ENCODE measurements at regions not wholly inside any gene's neighbourhood (a gene's known extent, or its start where the extent isn't known, plus 50 kb on each side); places are given as distances from the start of the nearest gene placed in this dataset.

- TF ChIP-seq CTCF (IDR thresholded peaks at IDR 0.05; ENCODE audit: insufficient read depth, missing control alignments), result no peak
- no peak for DNase-seq (ENCODE audit: insufficient read length, low spot score)
- no peak for FAIRE-seq
These were observed 481.1 kb downstream of the MIAT start for GRCh38 chr22:27138471-27138870.

DNA sequence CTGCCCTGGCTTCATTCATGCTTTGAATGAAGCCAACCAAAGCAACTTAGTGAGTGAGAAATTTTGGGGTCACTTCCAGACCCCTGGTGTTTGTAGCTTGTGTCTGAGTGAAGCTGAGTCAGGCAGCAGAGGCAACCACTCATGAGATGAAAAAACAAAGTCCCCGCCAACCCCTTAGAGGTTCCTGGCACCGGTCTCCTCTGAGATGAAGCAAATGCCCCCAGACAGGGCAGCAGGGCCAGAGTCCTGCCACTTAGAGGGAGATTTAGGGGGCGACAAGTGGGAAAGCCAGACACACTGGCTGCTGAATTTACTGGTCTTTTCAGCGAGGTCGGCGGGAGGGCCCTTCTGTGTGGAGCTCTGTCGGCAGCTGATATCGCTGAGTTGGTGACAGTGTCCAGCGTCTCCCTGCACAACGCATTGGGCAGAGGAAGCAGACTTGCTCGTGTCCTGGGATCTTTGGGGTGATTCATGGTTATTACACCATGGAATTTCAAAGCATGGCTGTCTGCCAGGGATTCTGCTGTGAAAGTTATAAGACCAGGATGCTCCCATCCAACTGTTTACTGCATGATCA lies 482.6 kb downstream of the MIAT start:
- FAIRE-seq, result no peak
- DNase-seq (ENCODE audit: insufficient read length, low spot score), result no peak
- TF ChIP-seq CTCF (IDR thresholded peaks at IDR 0.05; ENCODE audit: insufficient read depth, missing control alignments), result no peak

DNA sequence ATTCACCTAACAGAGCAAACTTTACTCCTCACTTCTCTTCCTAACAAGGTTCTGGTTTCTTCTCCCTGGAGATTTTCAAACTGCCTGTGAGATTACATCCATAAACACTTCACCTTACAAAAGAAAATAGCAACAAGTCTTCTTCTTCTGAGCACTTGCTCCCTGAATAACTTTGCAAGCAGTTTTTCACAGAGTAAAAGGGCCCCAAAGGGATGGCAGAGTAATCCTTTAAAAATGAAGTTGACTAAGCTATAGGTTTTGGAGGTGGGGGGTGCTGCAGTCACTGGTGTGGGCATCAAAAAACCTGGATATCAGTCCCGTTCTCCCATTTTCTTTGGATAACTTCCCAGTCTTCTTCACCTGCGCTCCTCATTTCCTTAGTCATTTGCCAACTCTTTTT lies 484.9 kb downstream of the MIAT start:
- no peak for DNase-seq (ENCODE audit: insufficient read length, low spot score)
- no peak for FAIRE-seq
- TF ChIP-seq CTCF (IDR thresholded peaks at IDR 0.05; ENCODE audit: insufficient read depth, missing control alignments), result no peak

GRCh38 chr22:27144321-27144720 lies 486.9 kb downstream of the MIAT start:
- no peak for FAIRE-seq
- no peak for TF ChIP-seq CTCF (IDR thresholded peaks at IDR 0.05; ENCODE audit: insufficient read depth, missing control alignments)
- no peak for DNase-seq (ENCODE audit: insufficient read length, low spot score)

- no peak for FAIRE-seq
- no peak for DNase-seq (ENCODE audit: insufficient read length, low spot score)
These were observed 489.7 kb downstream of the MIAT start for GRCh38 chr22:27146866-27147633.

GRCh38 chr22:27148055-27148454 lies 490.7 kb downstream of the MIAT start:
- FAIRE-seq (no peak), DNase-seq (ENCODE audit: insufficient read length, low spot score) (no peak)
- TF ChIP-seq CTCF (IDR thresholded peaks at IDR 0.05; ENCODE audit: insufficient read depth, missing control alignments), result no peak

More at GRCh38 chr22:27146866-27147633, 489.7 kb downstream of the MIAT start:
- TF ChIP-seq CTCF (IDR thresholded peaks at IDR 0.05; ENCODE audit: insufficient read depth, missing control alignments), result no peak

- TF ChIP-seq CTCF (IDR thresholded peaks at IDR 0.05; ENCODE audit: insufficient read depth, missing control alignments), result no peak
- FAIRE-seq (no peak), DNase-seq (ENCODE audit: insufficient read length, low spot score) (no peak)
These were observed 491.6 kb downstream of the MIAT start for GRCh38 chr22:27148886-27149470.

All from D721Med (cell line).